Caco-2 (cell line): ENCODE measurements at regions not wholly inside any gene's neighbourhood (a gene's known extent, or its start where the extent isn't known, plus 50 kb on each side); places are given as distances from the start of the nearest gene placed in this dataset.
"Not testable (repeated sequence)": the region's sequence is repeated elsewhere in the genome, so short reads cannot be mapped to it uniquely, and the experiment has no call there.

Source experiments
- BruUV-seq: library from RNA; stranded (reverse); fragments of 400-500 nt; replicated peaks from 2 replicates; lab custom pipeline; 2021; lab: Mats Ljungman, UMichigan
- CTCF ChIA-PET: fragments of 300-600 bp; sonication (Branson Sonifier 250); formaldehyde crosslinking; loops from one replicate; lab custom pipeline; 2022; ENCODE audit warnings: antibody characterized with exemption; lab: Charles Lee
- POLR2A ChIA-PET: fragments of 300-600 bp; sonication (Branson Sonifier 250); formaldehyde crosslinking; loops from one replicate; lab custom pipeline; 2022; ENCODE audit warnings: antibody characterized with exemption; lab: Charles Lee
- DNase-seq, 2 experiments: peaks; one replicate each; pipeline versions ENCODE4 v3.0.0 to v3.0.0-alpha.2; 2020 to 2022
- H3K27me3 ChIP-seq: replicated peaks from 2 replicates; pipeline ENCODE4 v1.6.0; 2011; ENCODE audit warnings: low read length; ENCODE audit not compliant: control insufficient read depth, insufficient read depth
- H3K36me3 ChIP-seq: 2 replicates; pipeline ENCODE4 v1.5.1; 2011; ENCODE audit warnings: low read length; ENCODE audit not compliant: control insufficient read depth, insufficient read depth
- H3K4me1 ChIP-seq: fragments of 250-450 bp; sonication (Bioruptor Pico); 2 replicates; pipeline ENCODE4 v1.5.1; 2020; ENCODE audit warnings: mild to moderate bottlenecking
- H3K4me3 ChIP-seq: 2 replicates; pipeline ENCODE4 v1.5.1; 2011; ENCODE audit warnings: low read depth, mild to moderate bottlenecking, control low read depth, low read length
- H3K9me3 ChIP-seq: fragments of 250-450 bp; sonication (Bioruptor Pico); 2 replicates; pipeline ENCODE4 v1.5.1; 2020; ENCODE audit warnings: mild to moderate bottlenecking, moderate library complexity
- H3K27ac Mint-ChIP-seq: one replicate; pipeline ENCODE4 v1.8.0; 2022; ENCODE audit warnings: mixed read lengths; ENCODE audit not compliant: unreplicated experiment
- H3K27me3 Mint-ChIP-seq: one replicate; pipeline ENCODE4 v1.8.0; 2022; ENCODE audit warnings: mixed read lengths; ENCODE audit not compliant: insufficient read depth, unreplicated experiment
- H3K36me3 Mint-ChIP-seq: one replicate; pipeline ENCODE4 v1.8.0; 2022; ENCODE audit warnings: mild to moderate bottlenecking, mixed read lengths; ENCODE audit not compliant: insufficient read depth, unreplicated experiment
- H3K4me1 Mint-ChIP-seq: one replicate; pipeline ENCODE4 v1.8.0; 2022; ENCODE audit warnings: low read depth, mixed read lengths; ENCODE audit not compliant: unreplicated experiment
- H3K4me3 Mint-ChIP-seq: one replicate; pipeline ENCODE4 v1.8.0; 2022; ENCODE audit warnings: mild to moderate bottlenecking, moderate library complexity, mixed read lengths; ENCODE audit not compliant: unreplicated experiment
- H3K9me3 Mint-ChIP-seq: one replicate; pipeline ENCODE4 v1.8.0; 2022; ENCODE audit warnings: mixed read lengths; ENCODE audit not compliant: unreplicated experiment
- intact Hi-C: fragments of 100-400 bp; cut with micrococcal nuclease; formaldehyde crosslinking; loops from one replicate; pipeline ENCODE4 v1.10.0; 2022; ENCODE audit not compliant: unreplicated experiment
- TF ChIP-seq, protein P1 (sequence below), 2 experiments: fragments of 200-600 bp in 1 of 2; IDR thresholded peaks; 1 replicate in 1 of 2; 2 replicates in 1 of 2; pipeline versions ENCODE4 v1.5.1 to v1.8.0; 2011 to 2022; ENCODE audit warnings: antibody characterized with exemption in 1 of 2, control low read depth in 1 of 2, inconsistent platforms in 1 of 2, low read depth in 1 of 2, low read length in 1 of 2, mild to moderate bottlenecking in 1 of 2, moderate library complexity in 1 of 2; ENCODE audit not compliant: insufficient read depth in 1 of 2, severe bottlenecking in 1 of 2, unreplicated experiment in 1 of 2

DNA sequence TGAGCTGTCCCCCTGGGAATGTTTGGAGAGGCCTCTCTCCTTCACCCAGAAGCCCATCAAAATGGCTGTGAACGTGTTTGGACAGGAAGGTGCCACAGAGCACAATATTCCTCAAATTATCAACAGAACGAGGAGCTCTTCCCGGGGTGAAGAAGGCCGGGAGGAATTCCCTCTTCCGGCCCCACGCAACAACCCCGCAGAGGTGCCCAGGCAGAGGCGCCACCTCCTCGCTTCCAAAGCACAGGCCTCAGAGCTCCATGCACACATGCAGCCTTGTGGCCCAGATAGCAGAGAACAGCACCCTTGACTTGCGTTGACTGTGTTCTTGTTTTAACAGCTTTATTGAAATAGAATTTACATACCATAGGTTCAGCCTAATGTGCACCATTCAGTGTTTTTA, 152.5 kb upstream of the SALL3 start:
- no peaks in the 10 kb centered on the region for H3K27me3 ChIP-seq
- Mint-ChIP-seq H3K27me3 (no peaks in the 10 kb centered on the region), H3K4me1 (no peaks in the 10 kb centered on the region), H3K36me3 (no peaks in the 10 kb centered on the region), H3K27ac (no peak overlapping the region), H3K4me3 (no peak overlapping the region), H3K9me3 (no peaks in the 10 kb centered on the region)
- CTCF ChIA-PET: no interaction called here
- POLR2A ChIA-PET: no interaction called here
- no peaks in the 10 kb centered on the region for H3K9me3 ChIP-seq
- no peak overlapping the region for H3K4me3 ChIP-seq
- no peaks in the 10 kb centered on the region for H3K4me1 ChIP-seq
- no peak for DNase-seq
- BruUV-seq: no TSS peak
- no peaks in the 10 kb centered on the region for H3K36me3 ChIP-seq
- TF ChIP-seq, protein P1, sequence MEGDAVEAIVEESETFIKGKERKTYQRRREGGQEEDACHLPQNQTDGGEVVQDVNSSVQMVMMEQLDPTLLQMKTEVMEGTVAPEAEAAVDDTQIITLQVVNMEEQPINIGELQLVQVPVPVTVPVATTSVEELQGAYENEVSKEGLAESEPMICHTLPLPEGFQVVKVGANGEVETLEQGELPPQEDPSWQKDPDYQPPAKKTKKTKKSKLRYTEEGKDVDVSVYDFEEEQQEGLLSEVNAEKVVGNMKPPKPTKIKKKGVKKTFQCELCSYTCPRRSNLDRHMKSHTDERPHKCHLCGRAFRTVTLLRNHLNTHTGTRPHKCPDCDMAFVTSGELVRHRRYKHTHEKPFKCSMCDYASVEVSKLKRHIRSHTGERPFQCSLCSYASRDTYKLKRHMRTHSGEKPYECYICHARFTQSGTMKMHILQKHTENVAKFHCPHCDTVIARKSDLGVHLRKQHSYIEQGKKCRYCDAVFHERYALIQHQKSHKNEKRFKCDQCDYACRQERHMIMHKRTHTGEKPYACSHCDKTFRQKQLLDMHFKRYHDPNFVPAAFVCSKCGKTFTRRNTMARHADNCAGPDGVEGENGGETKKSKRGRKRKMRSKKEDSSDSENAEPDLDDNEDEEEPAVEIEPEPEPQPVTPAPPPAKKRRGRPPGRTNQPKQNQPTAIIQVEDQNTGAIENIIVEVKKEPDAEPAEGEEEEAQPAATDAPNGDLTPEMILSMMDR (IDR thresholded peaks at IDR 0.05; ENCODE audit: insufficient read depth in 1 of 2, low read depth in 1 of 2, low read length in 1 of 2, severe bottlenecking in 1 of 2, unreplicated experiment in 1 of 2): no peak
- intact Hi-C loops: no loop called here

DNA sequence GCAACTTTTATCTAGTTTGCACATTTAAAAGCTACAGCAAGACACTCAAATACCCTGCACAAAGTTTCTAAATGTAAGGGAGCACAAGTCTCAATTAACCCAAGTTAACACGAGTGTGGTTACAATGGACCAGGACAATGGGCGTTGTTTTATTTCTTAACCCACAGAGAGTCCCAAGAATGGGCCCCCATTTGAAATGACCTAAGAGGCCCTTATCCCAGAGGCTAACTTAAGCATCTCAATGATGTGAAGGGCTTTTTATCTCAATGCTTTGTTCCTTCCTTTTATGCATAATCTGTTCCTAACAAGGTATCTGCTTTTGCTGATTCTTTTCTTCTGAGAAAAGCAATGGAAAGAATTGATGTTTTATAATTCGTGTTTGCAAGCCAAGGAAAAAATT, 151.5 kb upstream of the SALL3 start:
- POLR2A ChIA-PET: no interaction called here
- DNase-seq: no peak
- TF ChIP-seq, protein P1 (IDR thresholded peaks at IDR 0.05; ENCODE audit: insufficient read depth in 1 of 2, low read depth in 1 of 2, low read length in 1 of 2, severe bottlenecking in 1 of 2, unreplicated experiment in 1 of 2): no peak
- BruUV-seq: no TSS peak
- H3K9me3 ChIP-seq: no peaks in the 10 kb centered on the region
- CTCF ChIA-PET: no interaction called here
- no peak overlapping the region for H3K4me3 ChIP-seq
- Mint-ChIP-seq H3K27me3 (no peaks in the 10 kb centered on the region), H3K36me3 (no peaks in the 10 kb centered on the region), H3K4me3 (no peak overlapping the region), H3K27ac (no peak overlapping the region), H3K9me3 (no peaks in the 10 kb centered on the region), H3K4me1 (no peaks in the 10 kb centered on the region)
- no peaks in the 10 kb centered on the region for H3K27me3 ChIP-seq
- no peaks in the 10 kb centered on the region for H3K36me3 ChIP-seq
- no peaks in the 10 kb centered on the region for H3K4me1 ChIP-seq
- intact Hi-C loops: no loop called here

DNA sequence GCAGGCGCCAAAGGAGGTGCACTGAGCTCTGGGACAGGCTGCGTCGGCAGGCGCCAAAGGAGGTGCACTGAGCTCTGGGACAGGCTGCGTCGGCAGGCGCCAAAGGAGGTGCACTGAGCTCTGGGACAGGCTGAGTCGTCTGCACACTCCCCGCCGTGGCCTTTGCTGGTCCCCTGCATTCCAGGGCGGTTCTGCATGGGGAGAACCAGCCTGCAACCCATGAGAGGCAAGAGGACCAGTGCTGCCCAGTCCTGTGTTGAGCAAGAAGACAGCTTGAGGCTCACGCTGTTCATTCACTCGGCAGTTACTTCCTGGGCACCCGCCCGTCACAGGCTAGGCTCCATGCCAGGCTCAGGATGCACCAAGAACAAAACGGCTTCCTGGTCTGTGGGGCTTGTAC, 150.6 kb upstream of the SALL3 start:
- H3K4me1 Mint-ChIP-seq, CTCF ChIA-PET, H3K4me1 ChIP-seq, POLR2A ChIA-PET, H3K4me3 Mint-ChIP-seq, intact Hi-C loops, H3K9me3 ChIP-seq, BruUV-seq, H3K4me3 ChIP-seq, H3K27me3 Mint-ChIP-seq, H3K9me3 Mint-ChIP-seq, H3K36me3 ChIP-seq, H3K27me3 ChIP-seq, DNase-seq, H3K27ac Mint-ChIP-seq, H3K36me3 Mint-ChIP-seq: not testable (repeated sequence)

DNA sequence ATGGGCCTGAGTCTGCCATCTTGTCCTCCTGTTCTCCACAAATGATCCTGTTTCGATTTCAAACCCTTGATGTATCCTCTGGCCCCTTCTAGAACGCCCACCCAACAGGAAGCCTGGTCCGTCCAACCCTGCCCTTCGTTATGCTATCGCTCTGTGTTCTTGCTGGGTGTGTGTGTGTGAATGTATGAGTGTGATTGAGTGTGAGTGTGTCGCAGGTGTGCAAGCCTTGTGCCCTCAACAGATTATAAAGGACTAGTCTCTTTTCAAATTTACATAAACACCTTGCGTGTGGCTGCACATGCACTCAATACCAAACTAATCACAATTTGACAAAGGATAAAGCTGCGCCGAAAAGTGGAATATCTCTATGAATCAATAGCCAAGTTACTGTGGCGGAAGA, 149.5 kb upstream of the SALL3 start:
- H3K27me3 Mint-ChIP-seq: no peaks in the 10 kb centered on the region
- ChIA-PET POLR2A (no interaction called here), CTCF (no interaction called here)
- no peak for DNase-seq
- H3K27ac Mint-ChIP-seq: no peak overlapping the region
- Histone ChIP-seq H3K27me3 (no peaks in the 10 kb centered on the region), H3K4me1 (no peaks in the 10 kb centered on the region), H3K4me3 (no peak overlapping the region), H3K9me3 (no peaks in the 10 kb centered on the region), H3K36me3 (no peaks in the 10 kb centered on the region)
- H3K4me1 Mint-ChIP-seq: no peaks in the 10 kb centered on the region
- TF ChIP-seq, protein P1 (IDR thresholded peaks at IDR 0.05; ENCODE audit: insufficient read depth in 1 of 2, low read depth in 1 of 2, low read length in 1 of 2, severe bottlenecking in 1 of 2, unreplicated experiment in 1 of 2): no peak
- no TSS peak for BruUV-seq
- H3K36me3 Mint-ChIP-seq: no peaks in the 10 kb centered on the region
- no peaks in the 10 kb centered on the region for H3K9me3 Mint-ChIP-seq
- intact Hi-C loops: no loop called here
- H3K4me3 Mint-ChIP-seq: no peak overlapping the region
